ENCODE measurements at regions not wholly inside any gene's neighbourhood (a gene's known extent, or its start where the extent isn't known, plus 50 kb on each side); places are given as distances from the start of the nearest gene placed in this dataset.

DNA sequence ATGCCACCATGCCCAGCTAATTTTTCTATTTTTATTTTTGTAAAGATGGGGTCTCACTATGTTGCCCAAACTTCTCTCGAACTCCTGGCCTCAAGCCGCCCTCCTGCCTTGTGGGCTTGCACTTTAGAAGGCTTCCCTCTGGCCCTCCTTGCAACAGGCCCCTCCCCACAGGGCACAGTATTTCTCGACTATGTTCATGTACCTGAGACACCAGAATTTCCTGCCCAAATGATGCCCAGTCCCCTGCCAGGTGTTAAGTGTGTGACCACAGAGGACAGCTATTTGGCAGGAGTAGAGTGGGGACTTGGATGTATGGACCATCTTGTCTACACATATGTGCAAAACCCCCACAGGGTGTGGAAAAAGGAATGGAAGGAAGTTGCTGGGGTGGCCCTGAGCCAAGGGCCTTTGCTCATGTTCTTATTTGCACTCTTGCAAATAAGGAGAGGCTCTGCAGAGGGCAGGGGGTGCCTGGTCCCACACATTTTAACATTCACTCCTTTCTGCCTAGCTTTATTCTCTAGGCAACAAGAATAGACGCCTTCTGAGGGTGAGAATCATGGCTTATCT, 168.4 kb upstream of the PODXL start:
- no peak overlapping the region for H3K4me3 ChIP-seq (ENCODE audit: low read length)
- H3K9me3 ChIP-seq (ENCODE audit: low read length), result no peaks in the 10 kb centered on the region
- ChIA-PET CTCF (no interaction called here), POLR2A (ENCODE audit: unreplicated experiment) (no interaction called here)
- no peak for TF ChIP-seq EZH2 (IDR thresholded peaks at IDR 0.05; ENCODE audit: low read length, unreplicated experiment)
- TF ChIP-seq, protein P1, sequence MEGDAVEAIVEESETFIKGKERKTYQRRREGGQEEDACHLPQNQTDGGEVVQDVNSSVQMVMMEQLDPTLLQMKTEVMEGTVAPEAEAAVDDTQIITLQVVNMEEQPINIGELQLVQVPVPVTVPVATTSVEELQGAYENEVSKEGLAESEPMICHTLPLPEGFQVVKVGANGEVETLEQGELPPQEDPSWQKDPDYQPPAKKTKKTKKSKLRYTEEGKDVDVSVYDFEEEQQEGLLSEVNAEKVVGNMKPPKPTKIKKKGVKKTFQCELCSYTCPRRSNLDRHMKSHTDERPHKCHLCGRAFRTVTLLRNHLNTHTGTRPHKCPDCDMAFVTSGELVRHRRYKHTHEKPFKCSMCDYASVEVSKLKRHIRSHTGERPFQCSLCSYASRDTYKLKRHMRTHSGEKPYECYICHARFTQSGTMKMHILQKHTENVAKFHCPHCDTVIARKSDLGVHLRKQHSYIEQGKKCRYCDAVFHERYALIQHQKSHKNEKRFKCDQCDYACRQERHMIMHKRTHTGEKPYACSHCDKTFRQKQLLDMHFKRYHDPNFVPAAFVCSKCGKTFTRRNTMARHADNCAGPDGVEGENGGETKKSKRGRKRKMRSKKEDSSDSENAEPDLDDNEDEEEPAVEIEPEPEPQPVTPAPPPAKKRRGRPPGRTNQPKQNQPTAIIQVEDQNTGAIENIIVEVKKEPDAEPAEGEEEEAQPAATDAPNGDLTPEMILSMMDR (conservative IDR thresholded peaks at IDR 0.05; ENCODE audit: low read depth, low read length), result no peak
- TF ChIP-seq EZH2phosphoT487 (IDR thresholded peaks at IDR 0.05; ENCODE audit: borderline replicate concordance, low read length), result no peak
- no peaks in the 10 kb centered on the region for H4K20me1 ChIP-seq (ENCODE audit: low read length)
- H3F3A ChIP-seq (ENCODE audit: low read length, unreplicated experiment), result no peaks in the 10 kb centered on the region
- DNase-seq (no peak), ATAC-seq (no peak)
- intact Hi-C loops (cut with micrococcal nuclease), result no loop called here
- H3K4me1 ChIP-seq (ENCODE audit: insufficient read depth, low read length), result no peaks in the 10 kb centered on the region
- H3K79me2 ChIP-seq (ENCODE audit: low read length), result no peaks in the 10 kb centered on the region
- H3K9ac ChIP-seq (ENCODE audit: low read length), result no peak overlapping the region
- no peak overlapping the region for H3K4me2 ChIP-seq (ENCODE audit: low read length)
- H3K9me2 ChIP-seq (replicated peaks; ENCODE audit: low read length), result no peaks in the 10 kb centered on the region
- peaks cover 20% of the 10 kb centered on the region for H3K27me3 ChIP-seq (ENCODE audit: low read length)
- no TSS peak for BruUV-seq (replicated peaks)
- H3K27ac ChIP-seq (ENCODE audit: low read length), result no peak overlapping the region
- H3K36me3 ChIP-seq (ENCODE audit: low read depth, low read length), result no peaks in the 10 kb centered on the region
- H2AFZ ChIP-seq (ENCODE audit: low read length), result no peak overlapping the region

DNA sequence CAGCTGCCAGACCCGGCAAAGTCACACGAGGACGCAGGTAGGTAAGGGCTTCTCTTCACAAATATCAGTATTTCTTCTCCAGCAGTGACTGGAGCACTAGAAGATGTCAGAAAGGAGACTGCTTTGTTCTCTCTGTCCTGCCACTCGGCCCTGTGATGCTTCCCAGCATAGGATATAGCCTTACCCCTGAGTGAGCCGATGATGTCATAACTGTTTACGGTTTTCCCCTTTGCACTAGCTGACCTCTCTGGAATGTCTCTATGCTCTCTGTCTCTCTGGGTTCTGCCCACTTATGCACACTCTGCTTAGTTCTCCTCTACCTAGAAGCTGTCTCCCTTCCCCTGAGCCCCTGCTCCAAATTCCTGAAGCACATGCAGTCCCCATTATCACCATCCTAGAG, 167.5 kb upstream of the PODXL start:
- CTCF ChIA-PET, result no interaction called here
- Histone ChIP-seq H3K36me3 (ENCODE audit: low read depth, low read length) (no peaks in the 10 kb centered on the region), H3K9me3 (ENCODE audit: low read length) (no peaks in the 10 kb centered on the region), H4K20me1 (ENCODE audit: low read length) (no peaks in the 10 kb centered on the region), H3F3A (ENCODE audit: low read length, unreplicated experiment) (no peaks in the 10 kb centered on the region), H3K27ac (ENCODE audit: low read length) (no peak overlapping the region), H3K27me3 (ENCODE audit: low read length) (peaks cover 20% of the 10 kb centered on the region), H3K9me2 (replicated peaks; ENCODE audit: low read length) (no peaks in the 10 kb centered on the region), H3K4me3 (ENCODE audit: low read length) (no peak overlapping the region), H3K9ac (ENCODE audit: low read length) (no peak overlapping the region), H2AFZ (ENCODE audit: low read length) (no peak overlapping the region), H3K4me1 (ENCODE audit: insufficient read depth, low read length) (no peaks in the 10 kb centered on the region), H3K79me2 (ENCODE audit: low read length) (no peaks in the 10 kb centered on the region), H3K4me2 (ENCODE audit: low read length) (no peak overlapping the region)
- POLR2A ChIA-PET (ENCODE audit: unreplicated experiment), result no interaction called here
- BruUV-seq (replicated peaks), result no TSS peak
- intact Hi-C loops (cut with micrococcal nuclease), result no loop called here
- DNase-seq (no peak), ATAC-seq (no peak)
- TF ChIP-seq EZH2phosphoT487 (IDR thresholded peaks at IDR 0.05; ENCODE audit: borderline replicate concordance, low read length) (no peak), EZH2 (IDR thresholded peaks at IDR 0.05; ENCODE audit: low read length, unreplicated experiment) (no peak)
- TF ChIP-seq, protein P1 (conservative IDR thresholded peaks at IDR 0.05; ENCODE audit: low read depth, low read length), result no peak

DNA sequence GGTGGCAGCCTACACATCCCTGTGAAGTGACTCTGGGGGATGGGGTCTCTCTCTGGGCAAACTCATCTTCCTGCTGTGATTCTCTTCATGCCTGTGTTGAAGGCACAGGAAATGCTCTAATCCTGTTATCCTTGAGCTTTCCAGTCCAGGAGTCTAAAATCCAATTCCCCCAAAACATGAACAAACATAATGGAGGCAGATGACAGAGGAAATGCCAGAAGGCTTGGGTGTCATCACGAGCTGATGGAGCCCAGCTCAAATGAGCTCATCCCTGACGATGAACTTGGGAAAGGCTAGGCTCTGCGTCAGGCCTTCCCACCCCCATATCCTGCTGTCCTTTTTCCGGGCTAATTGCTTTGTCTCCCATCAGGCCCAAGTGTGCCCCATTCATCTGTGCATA, 165.9 kb upstream of the PODXL start:
- no TSS peak for BruUV-seq (replicated peaks)
- no peaks in the 10 kb centered on the region for H3F3A ChIP-seq (ENCODE audit: low read length, unreplicated experiment)
- CTCF ChIA-PET, result no interaction called here
- H3K4me3 ChIP-seq (ENCODE audit: low read length), result no peak overlapping the region
- POLR2A ChIA-PET (ENCODE audit: unreplicated experiment), result no interaction called here
- no peak overlapping the region for H3K9ac ChIP-seq (ENCODE audit: low read length)
- H4K20me1 ChIP-seq (ENCODE audit: low read length), result no peaks in the 10 kb centered on the region
- H3K27ac ChIP-seq (ENCODE audit: low read length), result no peak overlapping the region
- H2AFZ ChIP-seq (ENCODE audit: low read length), result no peak overlapping the region
- H3K79me2 ChIP-seq (ENCODE audit: low read length), result no peaks in the 10 kb centered on the region
- H3K36me3 ChIP-seq (ENCODE audit: low read depth, low read length), result no peaks in the 10 kb centered on the region
- TF ChIP-seq, protein P1 (conservative IDR thresholded peaks at IDR 0.05; ENCODE audit: low read depth, low read length), result no peak
- TF ChIP-seq EZH2phosphoT487 (IDR thresholded peaks at IDR 0.05; ENCODE audit: borderline replicate concordance, low read length) (no peak), EZH2 (IDR thresholded peaks at IDR 0.05; ENCODE audit: low read length, unreplicated experiment) (no peak)
- peaks cover 8% of the 10 kb centered on the region for H3K27me3 ChIP-seq (ENCODE audit: low read length)
- no peaks in the 10 kb centered on the region for H3K9me3 ChIP-seq (ENCODE audit: low read length)
- no peak overlapping the region for H3K4me2 ChIP-seq (ENCODE audit: low read length)
- no peaks in the 10 kb centered on the region for H3K4me1 ChIP-seq (ENCODE audit: insufficient read depth, low read length)
- H3K9me2 ChIP-seq (replicated peaks; ENCODE audit: low read length), result no peaks in the 10 kb centered on the region
- no peak for ATAC-seq
- intact Hi-C loops (cut with micrococcal nuclease), result no loop called here
- DNase-seq, result no peak
